ENCODE measurements at regions not wholly inside any gene's neighbourhood (a gene's known extent, or its start where the extent isn't known, plus 50 kb on each side); places are given as distances from the start of the nearest gene placed in this dataset.

DNA sequence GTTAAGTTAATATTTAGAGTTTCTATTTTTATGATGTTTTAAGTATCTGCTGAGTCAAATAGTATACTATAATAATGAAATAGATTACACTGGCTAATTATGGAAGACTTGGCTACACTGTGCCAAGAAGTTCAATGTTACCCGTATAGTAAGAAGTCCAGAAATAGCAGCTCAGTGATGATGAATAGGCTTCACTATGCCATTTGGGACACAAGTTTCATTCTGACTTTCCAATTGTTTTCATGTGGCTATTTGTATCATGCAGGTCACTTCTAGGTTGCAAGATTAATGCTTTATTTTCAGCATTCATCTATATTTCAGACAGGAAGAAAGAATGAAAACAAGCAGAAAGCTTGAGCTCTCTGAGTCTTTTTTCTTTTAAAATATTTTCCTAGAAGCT lies 194.5 kb upstream of the RIOK2 start:
- in situ Hi-C loops (cut with HindIII; ENCODE audit: low pct_ligation_motif_present, low pct_unique_long_range_greater_than_20kb, low sequenced_read_pairs): no loop called here
- DNase-seq: no peak

DNA sequence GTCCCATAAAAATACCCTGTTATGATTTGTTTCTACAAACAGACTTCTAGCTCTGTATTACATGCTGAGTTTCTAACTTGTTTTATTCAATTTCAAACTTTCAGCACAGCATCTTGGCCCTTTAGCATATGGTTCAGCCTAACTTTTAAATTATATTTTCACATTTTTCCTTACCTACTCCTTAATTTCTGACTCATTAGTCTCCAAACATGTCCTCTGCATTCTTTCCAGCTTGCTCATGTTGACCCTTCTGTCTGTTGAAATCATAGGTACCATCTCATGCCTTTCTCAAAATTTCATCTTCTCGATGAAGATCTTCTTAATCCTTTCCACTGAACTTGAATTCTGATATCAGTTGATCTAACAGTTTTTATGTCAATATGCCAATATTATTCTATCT lies 200.9 kb upstream of the RIOK2 start:
- in situ Hi-C loops (cut with HindIII; ENCODE audit: low pct_ligation_motif_present, low pct_unique_long_range_greater_than_20kb, low sequenced_read_pairs): no loop called here
- no peak for DNase-seq

DNA sequence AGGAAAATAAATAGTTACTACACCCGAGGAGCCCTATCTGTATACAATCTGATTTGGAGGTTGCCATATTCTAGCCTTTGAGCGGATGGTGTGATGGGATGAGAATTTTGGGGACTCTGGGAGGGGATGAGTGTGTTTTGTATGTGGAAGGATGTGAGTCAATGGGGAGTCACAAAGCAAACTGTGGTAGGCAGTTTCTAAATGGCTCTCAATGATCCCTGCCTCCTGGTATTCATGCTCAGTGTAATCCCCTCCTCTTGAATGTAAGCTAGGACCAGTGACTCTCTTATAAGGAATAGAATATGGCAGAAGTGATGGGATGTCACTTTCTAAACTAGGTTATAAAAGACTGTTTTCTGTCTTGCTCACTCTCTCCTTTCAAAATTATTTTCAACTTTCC lies 205.7 kb upstream of the RIOK2 start:
- in situ Hi-C loops (cut with HindIII; ENCODE audit: low pct_ligation_motif_present, low pct_unique_long_range_greater_than_20kb, low sequenced_read_pairs): no loop called here

DNA sequence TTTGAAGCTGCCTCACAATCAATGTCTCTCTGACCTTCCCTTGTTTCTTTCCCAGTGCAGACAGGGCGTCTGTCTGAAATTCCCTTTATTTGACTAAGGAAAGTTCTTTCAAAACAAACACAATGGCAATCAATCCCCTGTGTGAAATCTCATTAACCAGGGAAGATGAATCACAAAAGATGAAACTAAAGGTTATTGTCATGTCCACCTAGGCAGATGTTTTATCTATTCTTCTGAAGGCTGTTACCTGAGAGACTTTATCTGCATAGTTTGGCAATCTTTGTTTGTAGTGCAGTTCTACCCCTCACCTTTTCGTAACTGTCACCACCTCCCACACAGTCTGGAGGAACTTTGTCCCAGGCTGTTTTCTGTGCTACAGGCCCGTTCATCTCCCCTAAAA lies 217.5 kb upstream of the RIOK2 start:
- in situ Hi-C loops (cut with HindIII; ENCODE audit: low pct_ligation_motif_present, low pct_unique_long_range_greater_than_20kb, low sequenced_read_pairs): no loop called here
- no peak for DNase-seq

More for the DNA sequence above, 205.7 kb upstream of the RIOK2 start:
- DNase-seq: no peak

DNA sequence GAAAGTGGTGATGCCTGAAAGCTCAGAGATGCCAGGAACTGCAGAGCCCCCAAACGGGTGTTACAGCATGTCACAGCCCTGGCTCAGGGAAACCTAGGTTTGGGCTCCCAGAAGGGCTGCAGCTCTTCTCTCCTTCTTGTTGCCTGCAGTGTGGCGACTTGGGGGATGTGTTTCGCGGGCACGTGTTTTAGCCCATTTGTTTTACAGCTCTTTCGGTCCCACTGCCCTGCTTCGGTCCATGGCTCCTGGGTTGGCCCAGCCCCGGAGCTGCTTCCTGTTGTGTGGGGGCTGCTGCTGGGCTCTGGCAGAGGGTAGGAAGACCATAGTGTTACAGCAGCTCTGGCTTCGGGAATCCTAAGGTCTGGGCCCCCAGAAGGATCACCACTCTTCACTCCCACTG lies 222.9 kb upstream of the RIOK2 start:
- DNase-seq: no peak
- in situ Hi-C loops (cut with HindIII; ENCODE audit: low pct_ligation_motif_present, low pct_unique_long_range_greater_than_20kb, low sequenced_read_pairs): no loop called here

DNA sequence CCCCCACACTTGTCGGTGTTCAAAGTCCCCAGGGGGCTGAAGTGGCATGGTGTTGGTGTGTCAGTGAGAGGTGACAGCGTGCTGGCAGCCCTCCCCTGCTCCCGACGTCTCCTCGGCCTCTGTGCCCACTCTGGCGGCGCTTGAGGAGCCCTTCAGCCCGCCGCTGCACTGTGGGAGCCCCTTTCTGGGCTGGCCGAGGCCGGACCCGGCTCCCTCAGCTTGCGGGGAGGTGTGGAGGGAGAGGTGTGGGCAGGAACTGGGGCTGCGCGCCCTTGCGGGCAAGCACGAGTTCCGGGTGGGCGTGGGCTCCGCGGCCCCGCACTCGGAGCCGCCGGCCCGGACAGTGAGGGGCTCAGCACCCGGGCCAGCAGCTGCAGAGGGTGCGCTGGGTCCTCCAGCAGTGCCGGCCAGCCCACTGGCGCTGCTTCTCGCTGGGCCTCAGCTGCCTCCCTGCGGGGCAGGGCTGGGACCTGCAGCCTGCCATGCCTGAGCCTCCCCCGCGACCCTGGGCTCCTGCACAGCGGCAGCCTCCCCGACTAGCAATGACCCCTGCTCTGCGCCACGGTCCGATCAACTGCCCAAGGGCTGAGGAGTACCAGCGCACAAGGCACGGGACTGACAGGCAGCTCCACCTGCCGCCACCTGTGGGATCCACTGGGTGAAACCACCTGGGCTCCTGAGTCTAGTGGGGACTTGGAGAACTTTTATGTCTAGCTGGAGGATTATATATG lies 224.1 kb upstream of the RIOK2 start:
- DNase-seq: no peak
- in situ Hi-C loops (cut with HindIII; ENCODE audit: low pct_ligation_motif_present, low pct_unique_long_range_greater_than_20kb, low sequenced_read_pairs): no loop called here

DNA sequence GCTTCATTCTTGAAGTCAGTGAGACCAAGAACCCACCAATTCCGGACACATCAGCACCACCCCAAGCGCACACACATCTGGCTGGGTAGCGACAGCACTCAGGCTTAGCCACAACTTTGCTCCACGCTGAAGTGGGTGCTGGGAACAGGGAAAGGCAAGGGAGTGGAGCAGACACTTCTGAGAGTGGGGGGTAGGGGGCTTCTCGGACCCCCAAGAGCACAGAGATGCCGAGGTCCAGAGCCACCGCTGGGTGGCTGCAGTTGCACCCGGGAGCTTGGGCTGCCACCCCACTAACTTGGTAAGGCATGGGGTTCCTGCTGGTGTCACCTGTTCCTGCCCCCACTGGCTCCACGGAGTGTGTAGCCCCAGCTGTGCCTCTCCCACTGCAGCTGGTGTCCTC lies 225.3 kb upstream of the RIOK2 start:
- DNase-seq: no peak
- in situ Hi-C loops (cut with HindIII; ENCODE audit: low pct_ligation_motif_present, low pct_unique_long_range_greater_than_20kb, low sequenced_read_pairs): no loop called here

DNA sequence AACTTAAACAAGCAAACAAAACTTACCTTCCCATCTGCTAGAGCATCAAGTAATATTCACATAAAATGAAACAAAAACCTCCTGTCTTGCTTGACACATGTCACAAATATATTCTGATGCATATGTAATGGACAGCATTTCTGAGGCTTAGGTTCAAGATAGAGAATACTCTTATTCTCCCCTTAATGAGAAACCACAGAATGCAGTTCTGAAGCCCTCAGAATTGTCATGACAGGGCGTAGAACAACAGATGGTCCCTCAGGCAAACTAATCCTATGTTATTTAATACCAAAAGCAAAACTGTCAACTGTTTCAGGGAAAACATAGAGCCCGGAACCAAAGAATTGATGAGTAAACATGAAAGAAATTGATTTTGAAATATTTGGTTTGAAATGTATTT lies 229.9 kb upstream of the RIOK2 start:
- DNase-seq: no peak
- in situ Hi-C loops (cut with HindIII; ENCODE audit: low pct_ligation_motif_present, low pct_unique_long_range_greater_than_20kb, low sequenced_read_pairs): no loop called here

DNA sequence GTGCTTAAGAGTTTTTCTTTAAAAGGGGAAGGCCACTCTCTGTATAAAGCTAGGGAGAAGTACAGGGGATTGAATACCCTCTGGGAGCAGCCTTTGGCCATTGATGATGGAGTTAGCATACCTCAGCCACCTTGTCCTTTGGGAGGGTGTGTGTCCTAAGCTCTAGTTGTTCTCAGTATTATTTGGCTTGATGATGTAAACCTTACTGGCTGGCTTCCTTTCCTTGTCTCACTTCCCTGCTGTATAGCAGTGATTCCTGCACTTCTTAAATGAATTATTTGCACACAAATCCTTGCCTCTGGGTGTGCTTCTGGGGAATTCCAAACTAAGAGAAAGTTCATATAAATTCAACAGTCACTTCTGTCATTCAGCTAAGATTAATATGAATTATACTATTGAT lies 234.9 kb upstream of the RIOK2 start:
- in situ Hi-C loops (cut with HindIII; ENCODE audit: low pct_ligation_motif_present, low pct_unique_long_range_greater_than_20kb, low sequenced_read_pairs): no loop called here

DNA sequence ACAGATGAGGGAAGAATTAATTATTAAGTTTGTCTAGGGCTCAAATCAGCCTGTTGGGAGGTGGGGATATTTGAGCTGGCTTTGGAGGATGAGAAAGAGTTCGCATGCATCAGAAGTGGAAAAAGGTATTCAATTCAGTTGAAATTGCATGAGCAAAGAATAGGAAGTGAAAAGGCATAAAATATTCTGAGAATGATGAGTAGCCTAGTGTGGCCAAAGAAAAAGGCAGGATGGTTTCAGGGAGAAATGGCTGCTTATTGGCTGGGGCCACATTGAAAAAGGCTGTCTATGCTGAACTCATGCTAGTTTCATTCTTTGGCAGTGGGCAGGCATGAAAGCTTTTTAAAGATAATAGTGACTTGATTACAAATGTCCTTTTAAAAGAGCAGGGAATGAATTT lies 235.4 kb upstream of the RIOK2 start:
- in situ Hi-C loops (cut with HindIII; ENCODE audit: low pct_ligation_motif_present, low pct_unique_long_range_greater_than_20kb, low sequenced_read_pairs): no loop called here
- DNase-seq: no peak

More for the DNA sequence above, 234.9 kb upstream of the RIOK2 start:
- DNase-seq: no peak

DNA sequence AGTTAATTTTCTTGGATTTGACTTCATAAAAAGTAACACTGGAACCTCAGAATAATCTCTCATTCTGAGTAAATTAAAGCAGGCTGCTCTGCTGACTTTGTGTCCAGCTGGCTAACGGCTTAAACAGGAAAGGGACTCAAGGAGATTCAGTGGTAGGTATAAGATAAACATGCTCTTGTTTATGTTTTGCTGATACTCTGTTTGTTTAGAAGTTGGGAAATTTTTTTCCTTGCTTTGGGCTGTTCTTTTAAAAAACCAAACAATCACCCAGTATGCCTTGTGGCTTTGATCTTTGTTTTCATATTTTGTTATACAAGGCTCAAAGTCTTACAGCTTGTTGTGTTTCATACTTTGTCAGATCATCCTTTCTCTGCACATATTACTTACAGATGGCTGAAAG lies 237.6 kb upstream of the RIOK2 start:
- in situ Hi-C loops (cut with HindIII; ENCODE audit: low pct_ligation_motif_present, low pct_unique_long_range_greater_than_20kb, low sequenced_read_pairs): no loop called here
- DNase-seq: no peak

DNA sequence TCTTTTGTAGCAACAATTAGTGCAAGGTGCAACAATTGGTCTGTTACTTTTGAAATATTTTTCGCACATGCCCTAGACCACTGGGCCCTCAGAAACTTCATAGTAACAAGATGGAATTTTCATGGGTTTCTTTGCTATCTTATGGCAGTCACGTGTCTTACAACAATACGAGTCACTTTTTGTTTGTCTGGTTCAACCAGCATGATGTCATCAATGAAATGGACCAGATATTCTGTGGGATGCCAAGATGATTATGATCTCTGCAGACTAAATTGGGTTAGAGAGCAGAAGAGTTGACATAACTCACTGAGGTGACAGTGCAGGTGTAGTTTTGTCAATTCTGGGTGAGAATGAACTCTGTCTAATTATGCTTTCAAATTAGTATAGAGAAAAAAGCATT lies 239.6 kb upstream of the RIOK2 start:
- in situ Hi-C loops (cut with HindIII; ENCODE audit: low pct_ligation_motif_present, low pct_unique_long_range_greater_than_20kb, low sequenced_read_pairs): no loop called here
- DNase-seq: no peak

DNA sequence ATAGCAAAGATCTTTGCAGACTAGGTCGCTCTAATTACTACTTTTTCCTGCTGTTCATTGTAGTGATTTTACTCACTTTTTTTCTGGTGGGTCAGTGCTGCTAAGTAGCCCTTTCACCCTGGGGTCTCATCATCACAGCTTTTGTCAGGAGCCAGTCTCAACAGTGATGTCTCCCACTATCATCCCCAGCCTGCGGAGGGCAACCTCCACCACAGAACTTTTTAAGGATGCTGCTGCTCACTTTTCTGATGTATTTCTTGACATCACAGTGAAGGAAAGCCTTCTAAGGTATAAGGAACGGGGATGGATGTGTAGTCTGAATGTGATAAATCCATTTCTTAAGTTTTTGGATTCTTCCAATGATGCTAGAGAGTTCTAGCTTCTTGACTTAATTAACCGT lies 242.5 kb upstream of the RIOK2 start:
- no peak for DNase-seq
- in situ Hi-C loops (cut with HindIII; ENCODE audit: low pct_ligation_motif_present, low pct_unique_long_range_greater_than_20kb, low sequenced_read_pairs): no loop called here

DNA sequence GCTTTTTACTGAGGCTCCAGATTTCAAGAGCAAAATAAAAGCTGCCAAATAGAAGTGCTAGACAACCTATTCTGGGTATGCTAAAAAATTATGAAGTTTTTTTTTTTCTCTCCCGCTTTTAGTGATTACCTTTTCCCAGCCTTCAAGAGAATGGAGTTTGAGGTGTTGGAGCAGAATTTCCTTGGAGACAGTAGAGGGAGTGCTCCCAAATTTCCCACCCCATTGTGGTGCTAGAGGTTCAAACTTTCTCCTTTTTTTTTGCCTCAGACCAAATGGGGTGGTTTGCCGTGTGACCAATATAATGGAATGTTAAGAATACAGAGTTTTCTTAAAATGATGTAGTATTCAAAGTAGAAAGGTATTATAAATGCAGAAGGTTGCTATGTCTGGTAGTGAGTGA lies 244.2 kb upstream of the RIOK2 start:
- no peak for DNase-seq
- in situ Hi-C loops (cut with HindIII; ENCODE audit: low pct_ligation_motif_present, low pct_unique_long_range_greater_than_20kb, low sequenced_read_pairs): no loop called here

DNA sequence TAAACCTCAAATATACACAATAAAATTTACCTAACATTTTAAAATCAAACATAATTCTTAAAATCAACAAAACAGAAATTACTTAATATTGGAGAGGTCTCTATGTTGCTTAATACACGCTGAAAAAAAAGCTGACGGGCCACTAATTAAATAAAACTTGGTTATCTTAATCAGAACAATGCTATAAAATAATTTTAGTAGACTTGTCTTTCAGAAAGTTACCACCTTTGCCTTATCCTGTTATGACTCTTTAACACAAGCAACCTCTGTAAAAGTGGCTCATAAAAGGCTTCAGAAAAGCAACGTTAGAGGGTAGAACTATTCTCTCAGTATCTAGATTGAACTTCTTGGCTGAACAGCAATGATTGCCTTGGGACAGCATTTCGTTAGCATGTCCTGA lies 251.0 kb upstream of the RIOK2 start:
- in situ Hi-C loops (cut with HindIII; ENCODE audit: low pct_ligation_motif_present, low pct_unique_long_range_greater_than_20kb, low sequenced_read_pairs): no loop called here
- DNase-seq: no peak

DNA sequence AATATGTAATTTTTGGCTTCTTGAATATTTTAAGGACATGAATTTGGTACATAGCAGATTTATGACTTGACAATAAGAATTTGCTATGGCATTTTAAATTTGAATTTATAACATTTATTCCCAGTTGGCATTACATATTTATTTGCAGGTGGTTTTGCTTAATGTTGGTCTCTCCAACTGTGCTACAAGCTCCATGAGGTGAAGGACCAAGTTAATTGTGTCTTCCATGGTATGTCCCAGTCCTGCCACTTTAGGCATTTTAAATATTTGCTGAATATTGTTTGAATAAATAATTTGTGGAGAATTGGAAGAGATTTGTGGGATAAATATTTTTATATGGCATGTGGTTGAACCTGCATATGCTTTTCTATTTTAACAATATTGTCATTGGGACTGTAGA lies 253.4 kb upstream of the RIOK2 start:
- in situ Hi-C loops (cut with HindIII; ENCODE audit: low pct_ligation_motif_present, low pct_unique_long_range_greater_than_20kb, low sequenced_read_pairs): no loop called here
- no peak for DNase-seq

DNA sequence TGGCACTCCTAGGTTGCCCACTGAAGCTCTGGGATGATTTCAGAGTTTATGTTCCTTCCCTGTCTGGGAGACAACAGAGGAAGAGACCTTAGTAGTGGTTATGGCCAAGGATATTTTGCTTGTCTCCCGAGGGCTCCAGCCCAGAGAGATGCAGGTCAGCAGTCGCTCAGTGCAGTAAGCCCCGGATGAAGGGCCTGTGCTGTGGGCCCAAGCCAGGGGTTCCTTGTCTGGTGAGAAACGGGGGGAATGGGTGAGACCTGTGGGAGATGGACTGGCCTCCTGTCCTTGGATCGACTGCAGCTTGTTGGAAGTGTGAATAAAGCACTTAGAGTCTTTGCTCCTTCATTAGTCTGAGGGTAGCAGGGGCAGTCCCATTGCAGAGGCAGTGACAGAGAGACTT lies 260.7 kb upstream of the RIOK2 start:
- in situ Hi-C loops (cut with HindIII; ENCODE audit: low pct_ligation_motif_present, low pct_unique_long_range_greater_than_20kb, low sequenced_read_pairs): no loop called here
- no peak for DNase-seq

DNA sequence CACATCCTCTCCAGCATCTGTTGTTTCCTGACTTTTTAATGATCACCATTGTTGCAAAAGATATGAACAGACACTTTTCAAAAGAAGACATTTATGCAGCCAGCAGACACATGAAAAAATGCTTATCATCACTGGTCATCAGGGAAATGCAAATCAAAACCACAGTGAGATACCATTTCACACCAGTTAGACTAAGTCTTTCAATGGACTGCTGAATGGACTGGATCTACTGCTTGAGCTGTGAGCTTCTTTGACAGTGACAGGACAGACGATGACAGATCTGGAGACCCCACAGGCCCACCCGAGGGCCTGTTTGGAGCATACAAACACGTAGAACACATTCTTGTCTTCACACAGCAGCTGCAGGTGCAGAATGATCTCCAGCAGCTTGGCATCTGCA lies 266.1 kb upstream of the RIOK2 start:
- in situ Hi-C loops (cut with HindIII; ENCODE audit: low pct_ligation_motif_present, low pct_unique_long_range_greater_than_20kb, low sequenced_read_pairs): no loop called here

DNA sequence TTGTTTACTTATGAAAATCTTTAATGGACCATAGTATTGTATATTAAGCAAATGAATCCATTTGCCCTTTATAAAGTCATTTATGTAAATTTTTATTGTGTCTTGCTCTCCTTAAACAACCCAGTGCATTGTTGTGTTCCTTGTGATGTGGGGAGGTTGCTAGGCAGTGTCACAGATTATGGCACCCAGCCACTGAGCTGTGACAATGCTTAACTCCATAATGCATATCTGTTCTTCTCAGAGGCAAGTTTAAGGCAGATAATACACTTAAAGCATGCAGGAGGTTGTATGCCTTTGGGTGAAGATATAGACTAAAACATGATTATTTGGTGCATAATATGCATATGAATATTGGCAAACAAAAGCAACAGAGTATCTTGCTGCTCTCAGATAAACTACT lies 269.6 kb upstream of the RIOK2 start:
- no peak for DNase-seq
- in situ Hi-C loops (cut with HindIII; ENCODE audit: low pct_ligation_motif_present, low pct_unique_long_range_greater_than_20kb, low sequenced_read_pairs): no loop called here

More for the DNA sequence above, 266.1 kb upstream of the RIOK2 start:
- DNase-seq: no peak

DNA sequence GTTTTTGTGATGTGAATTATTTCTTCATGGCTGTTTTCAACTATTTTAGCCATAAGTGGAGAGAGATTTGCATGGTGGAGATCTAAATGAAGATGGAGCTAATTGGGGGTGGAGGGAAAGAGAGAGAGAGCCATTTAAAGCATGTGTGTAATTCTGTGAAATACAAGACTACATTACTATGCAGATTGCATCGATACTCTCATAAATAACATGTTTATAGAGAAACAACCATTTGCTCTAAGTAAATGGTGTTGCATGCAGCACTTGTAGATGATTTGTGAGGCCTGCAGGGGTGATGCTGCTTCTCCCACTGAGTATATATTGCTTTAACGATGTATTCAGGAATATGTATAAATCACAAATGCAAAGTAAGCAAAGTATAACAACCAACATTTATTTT lies 270.2 kb upstream of the RIOK2 start:
- in situ Hi-C loops (cut with HindIII; ENCODE audit: low pct_ligation_motif_present, low pct_unique_long_range_greater_than_20kb, low sequenced_read_pairs): no loop called here
- DNase-seq: no peak

DNA sequence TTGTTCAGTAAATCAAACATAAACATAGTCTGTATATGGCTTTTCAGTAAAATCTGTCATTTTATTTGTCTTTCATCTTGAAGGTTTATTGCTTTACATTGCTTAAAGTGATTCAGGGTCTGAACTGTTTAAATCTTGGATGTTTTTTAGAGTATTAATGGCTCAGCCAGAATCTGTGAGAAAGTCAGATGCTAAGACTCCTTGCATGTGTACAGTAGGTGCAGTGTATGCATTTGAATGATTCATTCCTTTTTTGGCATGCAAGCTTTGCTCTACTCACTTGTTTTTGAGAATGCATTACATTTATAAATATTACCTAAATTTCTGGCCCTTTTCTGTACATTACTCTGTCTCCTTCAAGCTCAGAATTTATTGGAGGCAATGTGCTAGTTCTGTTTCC lies 271.0 kb upstream of the RIOK2 start:
- in situ Hi-C loops (cut with HindIII; ENCODE audit: low pct_ligation_motif_present, low pct_unique_long_range_greater_than_20kb, low sequenced_read_pairs): no loop called here
- DNase-seq: no peak
